Activated CD4-positive, alpha-beta T cell treated with anti-CD3 and anti-CD28 coated beads, Interleukin-2, amount 10 ng/mL, durations not matched to agents 7 days and 5 days (primary cell): ENCODE measurements at regions not wholly inside any gene's neighbourhood (a gene's known extent, or its start where the extent isn't known, plus 50 kb on each side); places are given as distances from the start of the nearest gene placed in this dataset.

Experiments
- CTCF ChIA-PET: fragments of 350-600 bp; sonication (Branson Sonifier 250); formaldehyde crosslinking; loops from one replicate; lab custom pipeline; 2021; ENCODE audit warnings: antibody characterized with exemption; lab: Charles Lee
- POLR2A ChIA-PET: fragments of 350-600 bp; sonication (Branson Sonifier 250); formaldehyde crosslinking; loops from one replicate; lab custom pipeline; 2021; ENCODE audit warnings: antibody characterized with exemption; lab: Charles Lee
- DNase-seq: peaks from one replicate; pipeline ENCODE4 v3.0.0-alpha.2; 2020
- H3K27ac Mint-ChIP-seq: one replicate; pipeline ENCODE4 v1.8.0; 2021; ENCODE audit warnings: mild to moderate bottlenecking, moderate library complexity, mixed read lengths
- H3K27me3 Mint-ChIP-seq: one replicate; pipeline ENCODE4 v1.8.0; 2021; ENCODE audit warnings: mixed read lengths
- H3K36me3 Mint-ChIP-seq: one replicate; pipeline ENCODE4 v1.8.0; 2021; ENCODE audit warnings: low read depth, mixed read lengths
- H3K4me1 Mint-ChIP-seq: one replicate; pipeline ENCODE4 v1.8.0; 2021; ENCODE audit warnings: mixed read lengths
- H3K4me3 Mint-ChIP-seq: one replicate; pipeline ENCODE4 v1.8.0; 2021; ENCODE audit warnings: mild to moderate bottlenecking, moderate library complexity, mixed read lengths
- H3K9me3 Mint-ChIP-seq: one replicate; pipeline ENCODE4 v1.8.0; 2021; ENCODE audit warnings: mixed read lengths

GRCh38 chr15:85847031-85847430 is 52.3 kb upstream of the KLHL25 start:
- DNase-seq, result no peak
- POLR2A ChIA-PET, result no interaction called here
- Mint-ChIP-seq H3K9me3 (no peaks in the 10 kb centered on the region), H3K36me3 (no peaks in the 10 kb centered on the region), H3K4me3 (no peak overlapping the region), H3K27me3 (peaks cover 34% of the 10 kb centered on the region), H3K4me1 (no peaks in the 10 kb centered on the region), H3K27ac (no peak overlapping the region)
- CTCF ChIA-PET, result no interaction called here

GRCh38 chr15:85849946-85850345 is 55.2 kb upstream of the KLHL25 start:
- H3K36me3 Mint-ChIP-seq, result no peaks in the 10 kb centered on the region
- no peaks in the 10 kb centered on the region for H3K9me3 Mint-ChIP-seq
- peaks cover 4% of the 10 kb centered on the region for H3K4me1 Mint-ChIP-seq
- no peak for DNase-seq
- CTCF ChIA-PET, result no interaction called here
- H3K27me3 Mint-ChIP-seq, result peaks cover 31% of the 10 kb centered on the region
- H3K27ac Mint-ChIP-seq, result no peak overlapping the region
- no peak overlapping the region for H3K4me3 Mint-ChIP-seq
- POLR2A ChIA-PET, result no interaction called here

GRCh38 chr15:85852969-85853368 is 58.2 kb upstream of the KLHL25 start:
- Mint-ChIP-seq H3K27ac (no peak overlapping the region), H3K9me3 (no peaks in the 10 kb centered on the region), H3K4me1 (peaks cover 5% of the 10 kb centered on the region), H3K27me3 (peaks cover 23% of the 10 kb centered on the region), H3K4me3 (no peak overlapping the region), H3K36me3 (no peaks in the 10 kb centered on the region)
- CTCF ChIA-PET, result interaction anchor here (1.6 kb wide), 1 partner anchor 126 kb away, joined by 6 read pairs; no protein-coding TSS in a partner anchor
- POLR2A ChIA-PET, result no interaction called here
- no peak for DNase-seq

GRCh38 chr15:85854345-85855097 is 59.8 kb upstream of the KLHL25 start:
- H3K27me3 Mint-ChIP-seq, result peaks cover 25% of the 10 kb centered on the region
- POLR2A ChIA-PET, result no interaction called here
- no peak overlapping the region for H3K4me3 Mint-ChIP-seq
- no peaks in the 10 kb centered on the region for H3K9me3 Mint-ChIP-seq
- DNase-seq, result peak; percentile 68
- CTCF ChIA-PET, result interaction anchor here (0.6 to 1.6 kb wide), 4 partner anchors 10 to 127 kb away, joined by 3 to 6 read pairs (median 5); no protein-coding TSS in a partner anchor
- no peaks in the 10 kb centered on the region for H3K36me3 Mint-ChIP-seq
- H3K4me1 Mint-ChIP-seq, result peaks cover 11% of the 10 kb centered on the region
- H3K27ac Mint-ChIP-seq, result no peak overlapping the region

GRCh38 chr15:85858586-85859375 is 64.1 kb upstream of the KLHL25 start:
- POLR2A ChIA-PET, result no interaction called here
- peak; percentile 83 for DNase-seq

GRCh38 chr15:85859671-85860070 is 64.9 kb upstream of the KLHL25 start:
- no peak overlapping the region for H3K27ac Mint-ChIP-seq
- CTCF ChIA-PET, result interaction anchor here (0.6 kb wide), 1 partner anchor 107 kb away, joined by 3 read pairs; no protein-coding TSS in a partner anchor
- peaks cover 7% of the 10 kb centered on the region for H3K4me1 Mint-ChIP-seq

More at GRCh38 chr15:85858586-85859375, 64.1 kb upstream of the KLHL25 start:
- H3K27me3 Mint-ChIP-seq, result peaks cover 25% of the 10 kb centered on the region
- H3K4me3 Mint-ChIP-seq, result no peak overlapping the region
- H3K9me3 Mint-ChIP-seq, result no peaks in the 10 kb centered on the region
- CTCF ChIA-PET, result interaction anchor here (0.6 to 1.1 kb wide), 5 partner anchors 15 to 211 kb away, joined by 3 to 5 read pairs (median 3); no protein-coding TSS in a partner anchor
- no peak overlapping the region for H3K27ac Mint-ChIP-seq
- H3K4me1 Mint-ChIP-seq, result peaks cover 11% of the 10 kb centered on the region
- no peaks in the 10 kb centered on the region for H3K36me3 Mint-ChIP-seq

GRCh38 chr15:85860394-85861161 is 65.9 kb upstream of the KLHL25 start:
- Mint-ChIP-seq H3K36me3 (no peaks in the 10 kb centered on the region), H3K27ac (no peak overlapping the region), H3K4me3 (no peak overlapping the region), H3K9me3 (no peaks in the 10 kb centered on the region), H3K27me3 (peaks cover 21% of the 10 kb centered on the region), H3K4me1 (peaks cover 7% of the 10 kb centered on the region)
- ChIA-PET CTCF (no interaction called here), POLR2A (no interaction called here)
- DNase-seq, result no peak

More at GRCh38 chr15:85859671-85860070, 64.9 kb upstream of the KLHL25 start:
- POLR2A ChIA-PET, result no interaction called here
- H3K4me3 Mint-ChIP-seq, result no peak overlapping the region
- H3K27me3 Mint-ChIP-seq, result peaks cover 21% of the 10 kb centered on the region
- H3K9me3 Mint-ChIP-seq, result no peaks in the 10 kb centered on the region
- no peaks in the 10 kb centered on the region for H3K36me3 Mint-ChIP-seq
- DNase-seq, result no peak

GRCh38 chr15:85865070-85865684 is 70.5 kb upstream of the KLHL25 start:
- ChIA-PET POLR2A (no interaction called here), CTCF (no interaction called here)
- no peaks in the 10 kb centered on the region for H3K4me1 Mint-ChIP-seq
- H3K4me3 Mint-ChIP-seq, result no peak overlapping the region
- H3K27ac Mint-ChIP-seq, result no peak overlapping the region
- H3K36me3 Mint-ChIP-seq, result no peaks in the 10 kb centered on the region
- DNase-seq, result no peak
- H3K9me3 Mint-ChIP-seq, result no peaks in the 10 kb centered on the region
- peaks cover 4% of the 10 kb centered on the region for H3K27me3 Mint-ChIP-seq

- no peak for DNase-seq
- no peaks in the 10 kb centered on the region for H3K4me1 Mint-ChIP-seq
- ChIA-PET POLR2A (no interaction called here), CTCF (no interaction called here)
- peaks cover 4% of the 10 kb centered on the region for H3K27me3 Mint-ChIP-seq
- no peaks in the 10 kb centered on the region for H3K9me3 Mint-ChIP-seq
- H3K27ac Mint-ChIP-seq, result no peak overlapping the region
- H3K4me3 Mint-ChIP-seq, result no peak overlapping the region
- H3K36me3 Mint-ChIP-seq, result no peaks in the 10 kb centered on the region
These were observed 72.5 kb upstream of the KLHL25 start for GRCh38 chr15:85867250-85867649.

GRCh38 chr15:85869124-85869523 is 74.4 kb upstream of the KLHL25 start:
- Mint-ChIP-seq H3K27me3 (peaks cover 7% of the 10 kb centered on the region), H3K9me3 (no peaks in the 10 kb centered on the region), H3K27ac (no peak overlapping the region), H3K4me3 (no peak overlapping the region), H3K36me3 (no peaks in the 10 kb centered on the region), H3K4me1 (no peaks in the 10 kb centered on the region)
- DNase-seq, result no peak
- ChIA-PET POLR2A (no interaction called here), CTCF (no interaction called here)

GRCh38 chr15:85870216-85871014 is 75.7 kb upstream of the KLHL25 start:
- CTCF ChIA-PET, result no interaction called here
- no peak overlapping the region for H3K4me3 Mint-ChIP-seq
- POLR2A ChIA-PET, result no interaction called here
- H3K4me1 Mint-ChIP-seq, result no peaks in the 10 kb centered on the region
- no peak overlapping the region for H3K27ac Mint-ChIP-seq
- H3K9me3 Mint-ChIP-seq, result no peaks in the 10 kb centered on the region
- H3K27me3 Mint-ChIP-seq, result peaks cover 12% of the 10 kb centered on the region
- H3K36me3 Mint-ChIP-seq, result no peaks in the 10 kb centered on the region
- no peak for DNase-seq

GRCh38 chr15:85871545-85871944 is 76.8 kb upstream of the KLHL25 start:
- ChIA-PET CTCF (interaction anchor here (0.7 kb wide), 1 partner anchor 45 kb away, joined by 3 read pairs; no protein-coding TSS in a partner anchor), POLR2A (no interaction called here)
- DNase-seq, result no peak
- Mint-ChIP-seq H3K9me3 (no peaks in the 10 kb centered on the region), H3K36me3 (no peaks in the 10 kb centered on the region), H3K27ac (no peak overlapping the region), H3K4me3 (no peak overlapping the region), H3K27me3 (peaks cover 18% of the 10 kb centered on the region), H3K4me1 (no peaks in the 10 kb centered on the region)
